Breast epithelium (tissue), 3 donors: ENCODE measurements at regions not wholly inside any gene's neighbourhood (a gene's known extent, or its start where the extent isn't known, plus 50 kb on each side); places are given as distances from the start of the nearest gene placed in this dataset.

ENCODE experiments used
- CTCF ChIP-seq, 3 donors: fragments of 450-650 bp; IDR thresholded peaks; one replicate each; pipeline ENCODE4 v1.5.1; 2016 to 2017; ENCODE audit warnings: antibody characterized with exemption in 3 of 3, mild to moderate bottlenecking in 3 of 3, moderate library complexity in 3 of 3
- POLR2A ChIP-seq: fragments of 450-650 bp; IDR thresholded peaks from one replicate; pipeline ENCODE4 v1.6.1; 2016; ENCODE audit warnings: antibody characterized with exemption, mild to moderate bottlenecking, moderate library complexity
- POLR2AphosphoS5 ChIP-seq, 3 donors: sonication (generic); formaldehyde crosslinking; IDR thresholded peaks; one replicate each; pipeline ENCODE4 v1.6.1; 2017; ENCODE audit warnings: antibody characterized with exemption in 3 of 3

GRCh38 chr3:182133752-182134151 is 422.0 kb downstream of the SOX2 start:
- TF ChIP-seq CTCF (IDR thresholded peaks at IDR 0.05) (no peak), POLR2A (no peak), POLR2AphosphoS5 (IDR thresholded peaks at IDR 0.05) (no peak)
